ENCODE measurements at regions not wholly inside any gene's neighbourhood (a gene's known extent, or its start where the extent isn't known, plus 50 kb on each side); places are given as distances from the start of the nearest gene placed in this dataset.

- no peak overlapping the region for H3K9ac ChIP-seq
- H3K4me2 ChIP-seq, result no peak overlapping the region
- H3K27ac ChIP-seq, result no peak overlapping the region
- H3K4me3 ChIP-seq, result no peak overlapping the region
- TF ChIP-seq Cebpa-rat (IDR thresholded peaks at IDR 0.05), result no peak
- peaks cover 7% of the 10 kb centered on the region; the same call in 1 of the 2 replicates for H3K9me3 ChIP-seq
- H4K20me1 ChIP-seq, result no peaks in the 10 kb centered on the region
- H3K36me3 ChIP-seq, result no peaks in the 10 kb centered on the region
- H3K4me1 ChIP-seq, result no peaks in the 10 kb centered on the region
- no peaks in the 10 kb centered on the region for H3K27me3 ChIP-seq
Observed at GRCh38 chr5:167280111-167280510, 1011.3 kb upstream of the WWC1 start.

GRCh38 chr5:167281925-167282324 is 1009.5 kb upstream of the WWC1 start:
- Histone ChIP-seq H3K36me3 (no peaks in the 10 kb centered on the region), H3K4me3 (no peak overlapping the region), H3K4me1 (peaks cover under 1% of the 10 kb centered on the region; the same call in 1 of the 2 replicates), H3K27me3 (no peaks in the 10 kb centered on the region), H3K9me3 (peaks cover 7% of the 10 kb centered on the region; the same call in 1 of the 2 replicates), H4K20me1 (no peaks in the 10 kb centered on the region), H3K27ac (no peak overlapping the region), H3K9ac (no peak overlapping the region), H3K4me2 (no peak overlapping the region)
- TF ChIP-seq Cebpa-rat (IDR thresholded peaks at IDR 0.05), result no peak

- peaks cover 22% of the 10 kb centered on the region for H3K9me3 ChIP-seq
- H4K20me1 ChIP-seq, result no peaks in the 10 kb centered on the region
- TF ChIP-seq Cebpa-rat (IDR thresholded peaks at IDR 0.05), result no peak
- H3K4me1 ChIP-seq, result peaks cover 8% of the 10 kb centered on the region
- no peaks in the 10 kb centered on the region for H3K36me3 ChIP-seq
- no peak overlapping the region for H3K4me2 ChIP-seq
- no peak overlapping the region for H3K4me3 ChIP-seq
- no peaks in the 10 kb centered on the region for H3K27me3 ChIP-seq
- H3K9ac ChIP-seq, result no peak overlapping the region
- no peak overlapping the region for H3K27ac ChIP-seq
Observed at GRCh38 chr5:167283691-167284090, 1007.8 kb upstream of the WWC1 start.

GRCh38 chr5:167284222-167284890 is 1007.1 kb upstream of the WWC1 start:
- no peak overlapping the region for H3K4me3 ChIP-seq
- H3K36me3 ChIP-seq, result no peaks in the 10 kb centered on the region
- peaks cover 28% of the 10 kb centered on the region for H3K9me3 ChIP-seq
- no peak overlapping the region for H3K9ac ChIP-seq
- no peak overlapping the region for H3K27ac ChIP-seq
- H4K20me1 ChIP-seq, result no peaks in the 10 kb centered on the region
- no peak overlapping the region for H3K4me2 ChIP-seq
- no peaks in the 10 kb centered on the region for H3K27me3 ChIP-seq
- H3K4me1 ChIP-seq, result peaks cover 8% of the 10 kb centered on the region
- TF ChIP-seq Cebpa-rat (IDR thresholded peaks at IDR 0.05), result no peak

GRCh38 chr5:167285591-167285990 is 1005.9 kb upstream of the WWC1 start:
- H3K9ac ChIP-seq, result no peak overlapping the region
- H3K27me3 ChIP-seq, result no peaks in the 10 kb centered on the region
- no peaks in the 10 kb centered on the region for H3K36me3 ChIP-seq
- peaks cover 21% of the 10 kb centered on the region for H3K9me3 ChIP-seq
- no peak overlapping the region for H3K4me3 ChIP-seq
- TF ChIP-seq Cebpa-rat (IDR thresholded peaks at IDR 0.05), result no peak
- no peak overlapping the region for H3K27ac ChIP-seq
- no peaks in the 10 kb centered on the region for H4K20me1 ChIP-seq
- no peak overlapping the region for H3K4me2 ChIP-seq
- H3K4me1 ChIP-seq, result peaks cover 8% of the 10 kb centered on the region

- Histone ChIP-seq H3K4me1 (peaks cover 8% of the 10 kb centered on the region), H3K9me3 (peaks cover 31% of the 10 kb centered on the region), H3K27ac (no peak overlapping the region), H4K20me1 (no peaks in the 10 kb centered on the region), H3K27me3 (no peaks in the 10 kb centered on the region), H3K9ac (no peak overlapping the region), H3K4me2 (no peak overlapping the region), H3K4me3 (no peak overlapping the region), H3K36me3 (no peaks in the 10 kb centered on the region)
- no peak for TF ChIP-seq Cebpa-rat (IDR thresholded peaks at IDR 0.05)
Observed at GRCh38 chr5:167286891-167287290, 1004.6 kb upstream of the WWC1 start.

- TF ChIP-seq Cebpa-rat (IDR thresholded peaks at IDR 0.05), result no peak
- no peak overlapping the region for H3K9ac ChIP-seq
- peaks cover 25% of the 10 kb centered on the region for H3K4me1 ChIP-seq
- H4K20me1 ChIP-seq, result no peaks in the 10 kb centered on the region
- no peak overlapping the region for H3K27ac ChIP-seq
- H3K36me3 ChIP-seq, result no peaks in the 10 kb centered on the region
- no peak overlapping the region for H3K4me2 ChIP-seq
- H3K27me3 ChIP-seq, result no peaks in the 10 kb centered on the region
- H3K9me3 ChIP-seq, result peaks cover 48% of the 10 kb centered on the region
- H3K4me3 ChIP-seq, result no peak overlapping the region
Observed at GRCh38 chr5:167290478-167290877, 1001.0 kb upstream of the WWC1 start.

GRCh38 chr5:167294882-167295680 is 996.4 kb upstream of the WWC1 start:
- Histone ChIP-seq H3K27ac (peak overlapping the region; percentile 36; the same call in 1 of the 2 replicates), H3K4me3 (no peak overlapping the region), H3K27me3 (no peaks in the 10 kb centered on the region), H3K4me2 (peak overlapping the region; percentile 75), H3K4me1 (peaks cover 36% of the 10 kb centered on the region), H3K36me3 (no peaks in the 10 kb centered on the region), H4K20me1 (no peaks in the 10 kb centered on the region), H3K9ac (peak overlapping the region; percentile 20; the same call in 1 of the 2 replicates), H3K9me3 (peaks cover 32% of the 10 kb centered on the region)
- TF ChIP-seq Cebpa-rat (IDR thresholded peaks at IDR 0.05), result peak; percentile 66

GRCh38 chr5:167295681-167296005 is 995.8 kb upstream of the WWC1 start:
- H3K9ac ChIP-seq, result no peak overlapping the region
- H3K4me1 ChIP-seq, result peaks cover 36% of the 10 kb centered on the region
- TF ChIP-seq Cebpa-rat (IDR thresholded peaks at IDR 0.05), result no peak
- H3K27me3 ChIP-seq, result no peaks in the 10 kb centered on the region
- H3K36me3 ChIP-seq, result no peaks in the 10 kb centered on the region
- H3K9me3 ChIP-seq, result peaks cover 32% of the 10 kb centered on the region
- H3K27ac ChIP-seq, result peak overlapping the region; percentile 55; the same call in 1 of the 2 replicates
- no peak overlapping the region; the same call in 1 of the 2 replicates for H3K4me3 ChIP-seq
- peak overlapping the region; percentile 75 for H3K4me2 ChIP-seq
- no peaks in the 10 kb centered on the region for H4K20me1 ChIP-seq

GRCh38 chr5:167296066-167296465 is 995.4 kb upstream of the WWC1 start:
- Histone ChIP-seq H3K4me1 (peaks cover 36% of the 10 kb centered on the region), H3K36me3 (no peaks in the 10 kb centered on the region), H3K4me2 (peak overlapping the region; percentile 75), H4K20me1 (no peaks in the 10 kb centered on the region), H3K4me3 (no peak overlapping the region; the same call in 1 of the 2 replicates), H3K27ac (peak overlapping the region; percentile 55; the same call in 1 of the 2 replicates), H3K27me3 (no peaks in the 10 kb centered on the region), H3K9ac (peak overlapping the region; percentile 61), H3K9me3 (peaks cover 30% of the 10 kb centered on the region)
- TF ChIP-seq Cebpa-rat (IDR thresholded peaks at IDR 0.05), result no peak
